H9 (cell line): ENCODE measurements at regions not wholly inside any gene's neighbourhood (a gene's known extent, or its start where the extent isn't known, plus 50 kb on each side); places are given as distances from the start of the nearest gene placed in this dataset.

Source experiments
- DNase-seq: peaks from one replicate; pipeline ENCODE4 v3.0.0-alpha.2; 2017
- H2AFZ ChIP-seq: one replicate; pipeline ENCODE4 v1.6.1; 2013; ENCODE audit warnings: mild to moderate bottlenecking, low read length, control low read depth, moderate library complexity
- H2AK5ac ChIP-seq: 2 replicates; pipeline ENCODE4 v1.6.1; 2013; ENCODE audit warnings: low read length, control low read depth, mixed read lengths; ENCODE audit not compliant: insufficient read length
- H2BK120ac ChIP-seq: one replicate; pipeline ENCODE4 v1.6.1; 2013; ENCODE audit warnings: low read depth, mild to moderate bottlenecking, low read length, control low read depth, inconsistent platforms; ENCODE audit not compliant: poor library complexity, severe bottlenecking
- H2BK12ac ChIP-seq: 2 replicates; pipeline ENCODE4 v1.6.1; 2013; ENCODE audit warnings: low read length, control low read depth, mixed read lengths, low read depth; ENCODE audit not compliant: insufficient read length
- H2BK15ac ChIP-seq: 2 replicates; pipeline ENCODE4 v1.6.1; 2013; ENCODE audit warnings: low read depth, low read length, control low read depth
- H2BK20ac ChIP-seq: one replicate; pipeline ENCODE4 v1.6.1; 2013; ENCODE audit warnings: low read depth, mild to moderate bottlenecking, low read length, control low read depth, inconsistent platforms; ENCODE audit not compliant: poor library complexity, severe bottlenecking
- H2BK5ac ChIP-seq: 2 replicates; pipeline ENCODE4 v1.6.1; 2013; ENCODE audit warnings: low read length, control low read depth, mixed read lengths; ENCODE audit not compliant: insufficient read length
- H3K14ac ChIP-seq: 2 replicates; pipeline ENCODE4 v1.6.1; 2013; ENCODE audit warnings: low read length, control low read depth; ENCODE audit not compliant: insufficient read depth
- H3K18ac ChIP-seq: 2 replicates; pipeline ENCODE4 v1.6.1; 2013; ENCODE audit warnings: low read depth, mild to moderate bottlenecking, mixed read lengths, low read length, control low read depth; ENCODE audit not compliant: insufficient read length
- H3K23ac ChIP-seq: 2 replicates; pipeline ENCODE4 v1.6.1; 2013; ENCODE audit warnings: low read length, control low read depth, mixed read lengths, low read depth; ENCODE audit not compliant: insufficient read length
- H3K23me2 ChIP-seq: 2 replicates; pipeline ENCODE4 v1.6.1; 2013; ENCODE audit warnings: low read depth, mild to moderate bottlenecking, mixed read lengths, low read length, control low read depth; ENCODE audit not compliant: insufficient read length, poor library complexity, severe bottlenecking
- H3K27ac ChIP-seq: 2 replicates; pipeline ENCODE4 v1.5.1; 2013; ENCODE audit warnings: low read length, control low read depth, mixed read lengths, low read depth; ENCODE audit not compliant: insufficient read length
- H3K27me3 ChIP-seq: 2 replicates; pipeline ENCODE4 v1.6.1; 2013; ENCODE audit warnings: low read length, control low read depth, inconsistent platforms; ENCODE audit not compliant: insufficient read depth
- H3K4ac ChIP-seq: 2 replicates; pipeline ENCODE4 v1.6.1; 2013; ENCODE audit warnings: low read depth, mild to moderate bottlenecking, control low read depth, inconsistent platforms, low read length, moderate library complexity
- H3K4me1 ChIP-seq: 2 replicates; pipeline ENCODE4 v1.6.1; 2013; ENCODE audit warnings: low read length, control low read depth, inconsistent platforms; ENCODE audit not compliant: insufficient read depth
- H3K4me2 ChIP-seq: 2 replicates; pipeline ENCODE4 v1.6.1; 2013; ENCODE audit warnings: low read length, control low read depth, mixed read lengths; ENCODE audit not compliant: insufficient read length, insufficient read depth
- H3K56ac ChIP-seq: 2 replicates; pipeline ENCODE4 v1.6.1; 2013; ENCODE audit warnings: low read depth, mild to moderate bottlenecking, mixed read lengths, low read length, control low read depth; ENCODE audit not compliant: insufficient read length
- H3K79me1 ChIP-seq: 2 replicates; pipeline ENCODE4 v1.6.1; 2013; ENCODE audit warnings: low read depth, mild to moderate bottlenecking, moderate library complexity, low read length, control low read depth, inconsistent platforms; ENCODE audit not compliant: insufficient read depth, poor library complexity, severe bottlenecking
- H3K79me2 ChIP-seq: 2 replicates; pipeline ENCODE4 v1.6.1; 2013; ENCODE audit warnings: low read length, control low read depth, inconsistent platforms; ENCODE audit not compliant: insufficient read depth
- H3K9ac ChIP-seq: 2 replicates; pipeline ENCODE4 v1.6.1; 2013; ENCODE audit warnings: low read length, control low read depth, mixed read lengths; ENCODE audit not compliant: insufficient read length; ENCODE audit errors: extremely low read depth
- H3K9me3 ChIP-seq: one replicate; pipeline ENCODE4 v1.6.1; 2013; ENCODE audit warnings: low read depth, low read length, inconsistent platforms; ENCODE audit not compliant: control insufficient read depth
- H3T11ph ChIP-seq: one replicate; pipeline ENCODE4 v1.6.1; 2013; ENCODE audit warnings: mild to moderate bottlenecking, low read length, control low read depth, inconsistent platforms
- H4K20me1 ChIP-seq: one replicate; pipeline ENCODE4 v1.6.1; 2013; ENCODE audit not compliant: control insufficient read depth, insufficient read length, insufficient read depth
- H4K5ac ChIP-seq: 2 replicates; pipeline ENCODE4 v1.6.1; 2013; ENCODE audit warnings: low read depth, mild to moderate bottlenecking, mixed read lengths, low read length, control low read depth; ENCODE audit not compliant: insufficient read length
- H4K8ac ChIP-seq: replicated peaks from 2 replicates; pipeline ENCODE4 v1.6.1; 2013; ENCODE audit warnings: low read length, control low read depth, mixed read lengths, low read depth; ENCODE audit not compliant: insufficient read length
- H4K91ac ChIP-seq: 2 replicates; pipeline ENCODE4 v1.6.1; 2013; ENCODE audit warnings: low read depth, mild to moderate bottlenecking, moderate library complexity, mixed read lengths, low read length, control low read depth; ENCODE audit not compliant: insufficient read length
- H3K27ac Mint-ChIP-seq, 3 experiments: 2 replicates in 2 of 3; 3 replicates in 1 of 3; pipeline ENCODE4 v1.8.0; 2020 to 2021; ENCODE audit warnings: mixed read lengths in 3 of 3, mild to moderate bottlenecking in 1 of 3, moderate library complexity in 1 of 3
- H3K27me3 Mint-ChIP-seq: 2 replicates; pipeline ENCODE4 v1.8.0; 2021; ENCODE audit warnings: low read depth, mild to moderate bottlenecking, moderate library complexity, mixed read lengths
- H3K36me3 Mint-ChIP-seq, 3 experiments: 2 replicates in 2 of 3; 3 replicates in 1 of 3; pipeline ENCODE4 v1.8.0; 2020 to 2021; ENCODE audit warnings: low read depth in 3 of 3, mixed read lengths in 3 of 3; ENCODE audit not compliant: insufficient read depth in 1 of 3
- H3K4me1 Mint-ChIP-seq, 2 experiments: 2 replicates each; pipeline ENCODE4 v1.8.0; 2020; ENCODE audit warnings: mixed read lengths in 2 of 2
- H3K4me3 Mint-ChIP-seq, 2 experiments: 2 replicates in 1 of 2; 3 replicates in 1 of 2; pipeline ENCODE4 v1.8.0; 2020 to 2021; ENCODE audit warnings: mild to moderate bottlenecking in 2 of 2, mixed read lengths in 2 of 2, moderate library complexity in 1 of 2
- H3K9me3 Mint-ChIP-seq, 2 experiments: 2 replicates in 1 of 2; 3 replicates in 1 of 2; pipeline ENCODE4 v1.8.0; 2020; ENCODE audit warnings: mild to moderate bottlenecking in 2 of 2, mixed read lengths in 2 of 2, moderate library complexity in 1 of 2
- WGBS: extraction: QIAGEN DNeasy Blood & Tissue Kit; methylation state at CpG from one replicate; pipeline ENCODE4 v1.1.7; 2013; ENCODE audit warnings: missing lambda C conversion rate, low lambda C conversion rate, mixed read lengths; ENCODE audit not compliant: insufficient read length; ENCODE audit errors: extremely low coverage; 5-methylcytosine and 5-hydroxymethylcytosine counted together
- TF ChIP-seq, protein P1 (sequence below): fragments of 200-600 bp; sonication (generic); conservative IDR thresholded peaks from 3 replicates; pipeline ENCODE4 v1.8.0; 2021; ENCODE audit warnings: antibody characterized with exemption, mild to moderate bottlenecking

DNA sequence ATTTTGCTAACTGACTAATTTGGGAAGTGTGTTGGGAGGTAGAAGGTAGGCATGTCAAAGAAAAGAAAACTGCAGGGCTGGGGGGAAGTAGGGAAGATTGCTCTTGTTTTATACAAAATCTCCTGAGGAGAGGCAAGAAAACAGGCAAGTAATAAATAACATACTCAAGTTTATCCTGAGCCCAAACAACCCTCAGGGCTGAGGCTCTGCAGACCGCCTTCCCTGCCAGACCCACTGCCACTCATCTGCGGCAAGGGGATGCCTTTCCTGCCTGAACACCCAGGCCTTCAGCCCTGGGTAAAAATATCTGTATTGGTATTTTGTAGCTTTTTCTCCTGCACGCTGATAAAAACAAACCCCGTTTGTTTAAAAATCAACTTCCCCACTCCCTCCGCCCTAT is 399.8 kb upstream of the NFE2L3 start:
- Histone ChIP-seq H4K20me1 (no peaks in the 10 kb centered on the region), H4K5ac (no peak overlapping the region), H2BK120ac (no peak overlapping the region), H3K27ac (no peak overlapping the region), H3K27me3 (no peaks in the 10 kb centered on the region), H3K14ac (no peak overlapping the region), H3K4ac (no peak overlapping the region), H2BK5ac (no peak overlapping the region), H3K9me3 (no peaks in the 10 kb centered on the region), H4K91ac (no peak overlapping the region), H3K79me1 (no peaks in the 10 kb centered on the region), H4K8ac (no peak overlapping the region), H3K23ac (no peak overlapping the region), H3K23me2 (no peaks in the 10 kb centered on the region), H3K18ac (no peak overlapping the region), H2BK12ac (no peak overlapping the region), H2BK20ac (no peak overlapping the region), H3K4me2 (no peak overlapping the region), H3K79me2 (no peaks in the 10 kb centered on the region), H3K56ac (no peak overlapping the region), H3K4me1 (0 out of 2 replicates have a peak, but pooled peaks cover 4% of the 10 kb centered on the region), H2BK15ac (no peak overlapping the region), H3T11ph (no peak overlapping the region), H2AFZ (no peak overlapping the region), H3K9ac (no peak overlapping the region), H2AK5ac (no peak overlapping the region)
- no peak overlapping the region for H3K4me3 Mint-ChIP-seq
- TF ChIP-seq, protein P1, sequence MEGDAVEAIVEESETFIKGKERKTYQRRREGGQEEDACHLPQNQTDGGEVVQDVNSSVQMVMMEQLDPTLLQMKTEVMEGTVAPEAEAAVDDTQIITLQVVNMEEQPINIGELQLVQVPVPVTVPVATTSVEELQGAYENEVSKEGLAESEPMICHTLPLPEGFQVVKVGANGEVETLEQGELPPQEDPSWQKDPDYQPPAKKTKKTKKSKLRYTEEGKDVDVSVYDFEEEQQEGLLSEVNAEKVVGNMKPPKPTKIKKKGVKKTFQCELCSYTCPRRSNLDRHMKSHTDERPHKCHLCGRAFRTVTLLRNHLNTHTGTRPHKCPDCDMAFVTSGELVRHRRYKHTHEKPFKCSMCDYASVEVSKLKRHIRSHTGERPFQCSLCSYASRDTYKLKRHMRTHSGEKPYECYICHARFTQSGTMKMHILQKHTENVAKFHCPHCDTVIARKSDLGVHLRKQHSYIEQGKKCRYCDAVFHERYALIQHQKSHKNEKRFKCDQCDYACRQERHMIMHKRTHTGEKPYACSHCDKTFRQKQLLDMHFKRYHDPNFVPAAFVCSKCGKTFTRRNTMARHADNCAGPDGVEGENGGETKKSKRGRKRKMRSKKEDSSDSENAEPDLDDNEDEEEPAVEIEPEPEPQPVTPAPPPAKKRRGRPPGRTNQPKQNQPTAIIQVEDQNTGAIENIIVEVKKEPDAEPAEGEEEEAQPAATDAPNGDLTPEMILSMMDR: no peak
- no peak for DNase-seq
- peak overlapping the region in 1 of 3 experiments; percentile 18; a peak in 2 of 7 replicates for H3K27ac Mint-ChIP-seq
- 100% methylated on average over 1 of the region's 5 CpGs for WGBS
- no peaks in the 10 kb centered on the region for H3K27me3 Mint-ChIP-seq
- H3K9me3 Mint-ChIP-seq: no peaks in the 10 kb centered on the region
- no peaks in the 10 kb centered on the region for H3K36me3 Mint-ChIP-seq
- H3K4me1 Mint-ChIP-seq: peaks cover 31 to 36% of the 10 kb centered on the region in 2 experiments
